Endodermal cell (in vitro differentiated cells): ENCODE measurements at regions not wholly inside any gene's neighbourhood (a gene's known extent, or its start where the extent isn't known, plus 50 kb on each side); places are given as distances from the start of the nearest gene placed in this dataset.

ENCODE experiments used
- DNase-seq: peaks from one replicate; pipeline ENCODE4 v3.0.0-alpha.2; 2017
- H3K27ac ChIP-seq: 2 replicates; pipeline ENCODE4 v1.5.1; 2013; ENCODE audit warnings: mild to moderate bottlenecking, low read depth, low read length, moderate library complexity
- H3K27me3 ChIP-seq: 2 replicates; pipeline ENCODE4 v1.6.1; 2013; ENCODE audit warnings: mild to moderate bottlenecking, low read length, moderate library complexity; ENCODE audit not compliant: insufficient read depth, control insufficient read depth, poor library complexity, severe bottlenecking
- H3K36me3 ChIP-seq: 2 replicates; pipeline ENCODE4 v1.7.0; 2013; ENCODE audit warnings: mild to moderate bottlenecking, low read length, moderate library complexity; ENCODE audit not compliant: control insufficient read depth, insufficient read depth
- H3K4me1 ChIP-seq: one replicate; pipeline ENCODE4 v1.7.0; 2013; ENCODE audit warnings: low read length; ENCODE audit not compliant: control insufficient read depth, insufficient read depth
- H3K4me3 ChIP-seq: 2 replicates; pipeline ENCODE4 v1.5.1; 2013; ENCODE audit warnings: mild to moderate bottlenecking, low read length, moderate library complexity
- H3K9ac ChIP-seq: 2 replicates; pipeline ENCODE4 v1.6.1; 2013; ENCODE audit warnings: mild to moderate bottlenecking, low read length, moderate library complexity; ENCODE audit not compliant: poor library complexity, severe bottlenecking; ENCODE audit errors: extremely low read depth
- H3K9me3 ChIP-seq: 2 replicates; pipeline ENCODE4 v1.6.1; 2013; ENCODE audit warnings: mild to moderate bottlenecking, low read length, moderate library complexity; ENCODE audit not compliant: control insufficient read depth
- H3K27ac Mint-ChIP-seq: 2 replicates; pipeline ENCODE4 v1.8.0; 2020; ENCODE audit warnings: mixed read lengths
- H3K27me3 Mint-ChIP-seq: 2 replicates; pipeline ENCODE4 v1.8.0; 2021; ENCODE audit warnings: mild to moderate bottlenecking, mixed read lengths; ENCODE audit not compliant: insufficient read depth
- H3K36me3 Mint-ChIP-seq: 2 replicates; pipeline ENCODE4 v1.8.0; 2020; ENCODE audit warnings: low read depth, mixed read lengths
- H3K4me1 Mint-ChIP-seq: 2 replicates; pipeline ENCODE4 v1.8.0; 2020; ENCODE audit warnings: mixed read lengths
- H3K4me3 Mint-ChIP-seq: 2 replicates; pipeline ENCODE4 v1.8.0; 2020; ENCODE audit warnings: mild to moderate bottlenecking, moderate library complexity, mixed read lengths
- H3K9me3 Mint-ChIP-seq: 2 replicates; pipeline ENCODE4 v1.8.0; 2020; ENCODE audit warnings: mild to moderate bottlenecking, mixed read lengths
- WGBS, 2 experiments: methylation state at CpG; one replicate each; pipeline versions ENCODE4 v1.1.5 to v1.1.7; 2013; ENCODE audit warnings: missing lambda C conversion rate in 2 of 2, mixed read lengths in 1 of 2; ENCODE audit not compliant: insufficient coverage in 1 of 2, insufficient read length in 1 of 2; 5-methylcytosine and 5-hydroxymethylcytosine counted together
- TF ChIP-seq, protein P1 (sequence below): fragments of 200-600 bp; sonication (generic); conservative IDR thresholded peaks from 2 replicates; pipeline ENCODE4 v1.5.0; 2021; ENCODE audit warnings: antibody characterized with exemption, mild to moderate bottlenecking

GRCh38 chr16:49115956-49116355 is 165.7 kb downstream of the CBLN1 start:
- no peak for DNase-seq
- 88 to 90% methylated on average over 6 to 9 of the region's 9 CpGs for WGBS, 2 experiments
- H3K9ac ChIP-seq, result no peak overlapping the region
- H3K36me3 Mint-ChIP-seq, result no peaks in the 10 kb centered on the region
- TF ChIP-seq, protein P1, sequence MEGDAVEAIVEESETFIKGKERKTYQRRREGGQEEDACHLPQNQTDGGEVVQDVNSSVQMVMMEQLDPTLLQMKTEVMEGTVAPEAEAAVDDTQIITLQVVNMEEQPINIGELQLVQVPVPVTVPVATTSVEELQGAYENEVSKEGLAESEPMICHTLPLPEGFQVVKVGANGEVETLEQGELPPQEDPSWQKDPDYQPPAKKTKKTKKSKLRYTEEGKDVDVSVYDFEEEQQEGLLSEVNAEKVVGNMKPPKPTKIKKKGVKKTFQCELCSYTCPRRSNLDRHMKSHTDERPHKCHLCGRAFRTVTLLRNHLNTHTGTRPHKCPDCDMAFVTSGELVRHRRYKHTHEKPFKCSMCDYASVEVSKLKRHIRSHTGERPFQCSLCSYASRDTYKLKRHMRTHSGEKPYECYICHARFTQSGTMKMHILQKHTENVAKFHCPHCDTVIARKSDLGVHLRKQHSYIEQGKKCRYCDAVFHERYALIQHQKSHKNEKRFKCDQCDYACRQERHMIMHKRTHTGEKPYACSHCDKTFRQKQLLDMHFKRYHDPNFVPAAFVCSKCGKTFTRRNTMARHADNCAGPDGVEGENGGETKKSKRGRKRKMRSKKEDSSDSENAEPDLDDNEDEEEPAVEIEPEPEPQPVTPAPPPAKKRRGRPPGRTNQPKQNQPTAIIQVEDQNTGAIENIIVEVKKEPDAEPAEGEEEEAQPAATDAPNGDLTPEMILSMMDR, result no peak
- H3K27ac Mint-ChIP-seq, result no peak overlapping the region
- H3K27me3 ChIP-seq, result no peaks in the 10 kb centered on the region
- H3K4me3 Mint-ChIP-seq, result no peak overlapping the region
- no peak overlapping the region for H3K27ac ChIP-seq
- H3K36me3 ChIP-seq, result no peaks in the 10 kb centered on the region
- H3K4me3 ChIP-seq, result no peak overlapping the region
- no peaks in the 10 kb centered on the region for H3K9me3 Mint-ChIP-seq
- H3K9me3 ChIP-seq, result no peaks in the 10 kb centered on the region
- no peaks in the 10 kb centered on the region for H3K4me1 Mint-ChIP-seq
- no peaks in the 10 kb centered on the region for H3K4me1 ChIP-seq
- peaks cover 14% of the 10 kb centered on the region for H3K27me3 Mint-ChIP-seq

DNA sequence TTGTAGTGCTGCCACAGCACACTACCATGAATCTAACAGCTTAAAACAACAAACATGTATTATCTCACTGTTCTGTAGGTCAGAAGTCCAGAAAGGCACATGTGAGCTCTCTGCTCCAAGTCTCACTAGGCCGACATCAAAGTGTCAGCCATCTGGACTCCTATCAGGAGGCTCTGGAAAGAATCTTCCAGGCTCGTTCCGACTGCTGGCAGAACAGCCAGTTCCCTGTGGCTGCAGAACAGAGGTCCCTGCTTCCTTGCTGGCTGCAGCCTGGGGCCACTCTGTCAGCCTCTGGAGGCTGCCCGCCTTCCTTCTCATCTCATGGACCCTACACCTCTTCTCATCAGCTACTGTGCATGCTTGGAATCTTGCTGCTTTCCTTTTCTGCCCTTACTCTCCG is 168.9 kb downstream of the CBLN1 start:
- Histone ChIP-seq H3K27ac (no peak overlapping the region), H3K9ac (no peak overlapping the region), H3K36me3 (no peaks in the 10 kb centered on the region), H3K4me1 (no peaks in the 10 kb centered on the region), H3K9me3 (no peaks in the 10 kb centered on the region), H3K4me3 (no peak overlapping the region), H3K27me3 (no peaks in the 10 kb centered on the region)
- TF ChIP-seq, protein P1, result no peak
- Mint-ChIP-seq H3K36me3 (no peaks in the 10 kb centered on the region), H3K27ac (no peak overlapping the region), H3K4me1 (no peaks in the 10 kb centered on the region), H3K9me3 (no peaks in the 10 kb centered on the region), H3K4me3 (no peak overlapping the region), H3K27me3 (peaks cover 5% of the 10 kb centered on the region)
- DNase-seq, result no peak
- 82 to 87% methylated on average over 5 of the region's 5 CpGs for WGBS, 2 experiments

DNA sequence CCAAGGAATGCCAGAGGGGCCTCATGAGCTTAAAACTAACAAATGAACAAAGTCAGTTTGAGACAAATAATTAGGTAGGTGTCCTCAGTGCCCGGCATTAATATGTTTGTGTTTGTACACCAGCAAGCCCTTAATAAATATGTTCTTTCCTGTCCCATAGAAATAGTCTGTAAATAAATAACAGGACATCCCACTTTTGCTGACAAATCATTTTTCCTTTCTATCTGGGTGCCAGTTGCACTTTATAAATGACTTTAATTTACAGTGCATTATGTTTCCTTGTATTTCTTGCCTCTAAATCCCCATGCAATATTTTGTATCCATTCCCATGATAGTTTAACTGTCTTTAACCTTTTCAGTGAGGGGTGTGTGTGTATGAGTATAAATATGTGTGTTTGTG is 170.3 kb downstream of the CBLN1 start:
- H3K36me3 ChIP-seq, result no peaks in the 10 kb centered on the region
- H3K4me1 Mint-ChIP-seq, result no peaks in the 10 kb centered on the region
- H3K27me3 ChIP-seq, result no peaks in the 10 kb centered on the region
- no peaks in the 10 kb centered on the region for H3K9me3 ChIP-seq
- no peak overlapping the region for H3K4me3 ChIP-seq
- H3K27ac Mint-ChIP-seq, result no peak overlapping the region
- no peak overlapping the region for H3K4me3 Mint-ChIP-seq
- H3K9ac ChIP-seq, result no peak overlapping the region
- no peak overlapping the region for H3K27ac ChIP-seq
- no peak for DNase-seq
- H3K4me1 ChIP-seq, result no peaks in the 10 kb centered on the region
- no peaks in the 10 kb centered on the region for H3K9me3 Mint-ChIP-seq
- TF ChIP-seq, protein P1, result no peak
- 88% methylated on average over 1 of the region's 1 CpG; no CpG with 5 or more reads in 1 of the 2 experiments for WGBS, 2 experiments
- no peaks in the 10 kb centered on the region for H3K36me3 Mint-ChIP-seq
- H3K27me3 Mint-ChIP-seq, result peaks cover 5% of the 10 kb centered on the region
